NT2/D1 (cell line): ENCODE measurements at regions not wholly inside any gene's neighbourhood (a gene's known extent, or its start where the extent isn't known, plus 50 kb on each side); places are given as distances from the start of the nearest gene placed in this dataset.
"Not testable (repeated sequence)": the region's sequence is repeated elsewhere in the genome, so short reads cannot be mapped to it uniquely, and the experiment has no call there.

Experiments
- DNase-seq: peaks from one replicate; pipeline ENCODE4 v3.0.0-alpha.2; 2011; ENCODE audit warnings: low read depth, low spot score
- H3K27me3 ChIP-seq: 2 replicates; pipeline ENCODE4 v1.6.0; 2011; ENCODE audit warnings: mild to moderate bottlenecking; ENCODE audit not compliant: insufficient read length, insufficient read depth
- H3K36me3 ChIP-seq: 2 replicates; pipeline ENCODE4 v1.6.1; 2011; ENCODE audit warnings: mild to moderate bottlenecking, low read length, mixed read lengths; ENCODE audit not compliant: insufficient read depth, insufficient read length
- H3K4me1 ChIP-seq: 2 replicates; pipeline ENCODE4 v1.5.1; 2011; ENCODE audit not compliant: insufficient read depth, insufficient read length
- H3K4me3 ChIP-seq: 2 replicates; pipeline ENCODE4 v1.5.1; 2011; ENCODE audit warnings: low read depth; ENCODE audit not compliant: insufficient read length
- H3K9ac ChIP-seq: 2 replicates; pipeline ENCODE4 v1.6.0; 2011; ENCODE audit warnings: low read depth; ENCODE audit not compliant: insufficient read length
- H3K9me3 ChIP-seq: 2 replicates; pipeline ENCODE4 v1.5.1; 2011; ENCODE audit warnings: mild to moderate bottlenecking, low read length; ENCODE audit not compliant: insufficient read depth
- SUZ12 ChIP-seq: IDR thresholded peaks from 2 replicates; pipeline ENCODE4 v1.6.1; 2011; ENCODE audit not compliant: insufficient read length, insufficient read depth; ENCODE audit errors: extremely low read depth
- YY1 ChIP-seq: IDR thresholded peaks from 2 replicates; pipeline ENCODE4 v1.6.1; 2011; ENCODE audit not compliant: insufficient read length, insufficient read depth
- ZNF274 ChIP-seq: IDR thresholded peaks from 2 replicates; pipeline ENCODE4 v1.6.1; 2011; ENCODE audit warnings: mild to moderate bottlenecking, low read depth, low read length

DNA sequence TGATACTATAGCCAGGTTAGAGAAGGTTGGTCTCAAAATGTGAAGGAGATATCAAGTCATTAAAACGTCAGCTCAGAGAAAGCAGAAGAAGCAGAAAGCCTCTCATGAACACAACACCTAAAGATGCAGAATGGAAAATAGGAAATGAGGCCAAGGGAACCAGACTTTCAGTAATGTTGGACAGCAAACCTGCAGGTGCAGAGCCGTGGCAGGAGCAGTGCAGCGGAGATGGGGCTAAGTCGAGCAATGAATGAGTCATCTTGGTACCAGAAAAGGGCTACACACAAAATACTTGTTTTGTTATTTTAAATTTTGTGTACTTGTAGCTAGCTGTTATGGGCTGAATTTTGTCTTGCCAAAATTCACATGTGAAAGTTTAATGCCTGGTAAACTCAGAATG is 479.6 kb upstream of the POM121L12 start:
- Histone ChIP-seq H3K9ac (no peak overlapping the region), H3K4me3 (no peak overlapping the region), H3K27me3 (no peaks in the 10 kb centered on the region), H3K4me1 (no peaks in the 10 kb centered on the region), H3K36me3 (no peaks in the 10 kb centered on the region), H3K9me3 (no peaks in the 10 kb centered on the region)
- no peak for DNase-seq
- TF ChIP-seq YY1 (no peak), ZNF274 (no peak), SUZ12 (no peak)

- H3K9me3 ChIP-seq, result 0 out of 2 replicates have a peak, but pooled peaks cover 7% of the 10 kb centered on the region
- H3K36me3 ChIP-seq, result no peaks in the 10 kb centered on the region
- H3K4me1 ChIP-seq, result no peaks in the 10 kb centered on the region
- no peaks in the 10 kb centered on the region for H3K27me3 ChIP-seq
- no peak for TF ChIP-seq YY1
- TF ChIP-seq ZNF274, result no peak
- no peak for TF ChIP-seq SUZ12
- H3K9ac ChIP-seq, result no peak overlapping the region
- no peak overlapping the region for H3K4me3 ChIP-seq
- no peak for DNase-seq
Observed at GRCh38 chr7:52547308-52547910, 488.0 kb upstream of the POM121L12 start.

- H3K9ac ChIP-seq, H3K4me1 ChIP-seq, H3K4me3 ChIP-seq, H3K36me3 ChIP-seq, H3K27me3 ChIP-seq: not testable (repeated sequence)
- peak; percentile 18 for DNase-seq
- peaks cover 13% of the 10 kb centered on the region; the same call in 1 of the 2 replicates for H3K9me3 ChIP-seq
Observed at GRCh38 chr7:52541198-52541765, 494.2 kb upstream of the POM121L12 start.

GRCh38 chr7:52540041-52540440 is 495.4 kb upstream of the POM121L12 start:
- TF ChIP-seq ZNF274 (no peak), SUZ12 (no peak), YY1 (no peak)
- DNase-seq, result no peak
- no peaks in the 10 kb centered on the region for H3K36me3 ChIP-seq
- no peaks in the 10 kb centered on the region for H3K4me1 ChIP-seq
- peaks cover 13% of the 10 kb centered on the region; the same call in 1 of the 2 replicates for H3K9me3 ChIP-seq
- no peak overlapping the region for H3K9ac ChIP-seq
- no peak overlapping the region for H3K4me3 ChIP-seq
- no peaks in the 10 kb centered on the region for H3K27me3 ChIP-seq

GRCh38 chr7:52539414-52539813 is 496.0 kb upstream of the POM121L12 start:
- Histone ChIP-seq H3K4me3 (no peak overlapping the region), H3K27me3 (no peaks in the 10 kb centered on the region), H3K36me3 (no peaks in the 10 kb centered on the region), H3K9ac (no peak overlapping the region), H3K4me1 (no peaks in the 10 kb centered on the region), H3K9me3 (peaks cover 13% of the 10 kb centered on the region; the same call in 1 of the 2 replicates)
- no peak for DNase-seq
- TF ChIP-seq ZNF274 (no peak), YY1 (no peak), SUZ12 (no peak)

DNA sequence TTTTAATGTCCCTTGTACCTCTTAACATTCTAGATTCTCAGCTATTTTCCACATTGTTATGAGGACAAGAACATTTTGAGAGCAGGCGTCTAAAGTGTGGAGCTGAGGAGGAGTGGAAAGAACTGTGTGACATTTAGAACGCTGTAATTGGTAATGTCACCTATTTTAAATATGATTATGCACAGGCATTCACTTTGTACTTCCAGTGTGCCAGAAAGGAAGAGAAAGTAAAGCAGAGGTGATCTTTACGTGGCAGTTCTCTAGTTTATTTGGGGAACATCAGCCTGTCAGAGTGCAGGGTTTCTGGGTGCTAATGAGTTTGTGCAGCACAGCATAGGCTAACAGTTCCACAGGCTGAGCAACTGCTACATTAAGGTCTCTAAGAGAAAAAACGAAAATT is 498.4 kb upstream of the POM121L12 start:
- DNase-seq, result no peak
- no peak overlapping the region for H3K4me3 ChIP-seq
- H3K9me3 ChIP-seq, result peaks cover 11% of the 10 kb centered on the region
- no peak overlapping the region for H3K9ac ChIP-seq
- no peaks in the 10 kb centered on the region for H3K4me1 ChIP-seq
- no peaks in the 10 kb centered on the region for H3K27me3 ChIP-seq
- TF ChIP-seq SUZ12 (no peak), YY1 (no peak), ZNF274 (no peak)
- no peaks in the 10 kb centered on the region for H3K36me3 ChIP-seq

GRCh38 chr7:52525772-52526341 is 509.6 kb upstream of the POM121L12 start:
- Histone ChIP-seq H3K9me3 (no peaks in the 10 kb centered on the region), H3K9ac (no peak overlapping the region), H3K36me3 (no peaks in the 10 kb centered on the region), H3K4me3 (no peak overlapping the region), H3K4me1 (no peaks in the 10 kb centered on the region), H3K27me3 (no peaks in the 10 kb centered on the region)
- DNase-seq, result no peak
- TF ChIP-seq SUZ12 (no peak), YY1 (no peak)
